Tibial nerve (tissue), 3 donors: ENCODE measurements at regions not wholly inside any gene's neighbourhood (a gene's known extent, or its start where the extent isn't known, plus 50 kb on each side); places are given as distances from the start of the nearest gene placed in this dataset.

ENCODE experiments used
- POLR2A ChIP-seq, 2 donors: fragments of 450-650 bp; IDR thresholded peaks; one replicate each; pipeline ENCODE4 v1.6.1; 2017; ENCODE audit warnings: antibody characterized with exemption in 2 of 2, mild to moderate bottlenecking in 2 of 2, moderate library complexity in 2 of 2
- TF ChIP-seq, protein P1 (sequence below), 5 experiments: fragments of 200-600 bp in 3 of 5; fragments of 450-650 bp in 2 of 5; sonication (generic) in 3 of 5; IDR thresholded peaks; one replicate each; pipeline ENCODE4 v1.5.1; 2016 to 2019; ENCODE audit warnings: antibody characterized with exemption in 5 of 5, mild to moderate bottlenecking in 3 of 5, moderate library complexity in 2 of 5

DNA sequence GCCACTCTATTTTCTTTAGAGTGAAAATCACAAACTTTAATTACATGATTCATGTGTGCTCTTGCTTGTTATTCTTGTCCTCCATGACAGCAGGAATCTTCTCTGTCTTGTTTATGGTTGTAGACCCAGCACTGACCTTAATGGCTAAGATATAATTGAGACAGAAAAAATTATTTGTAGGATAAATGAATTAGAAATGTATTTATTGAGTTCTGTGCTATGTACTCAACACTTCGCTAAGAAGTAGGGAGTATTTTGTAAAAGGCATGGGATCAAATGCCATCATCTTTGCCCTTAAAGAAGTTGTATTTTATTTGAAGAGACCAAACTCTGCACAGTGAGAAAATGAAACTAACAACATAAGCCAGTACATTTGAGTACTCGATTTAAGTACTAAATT, 71.2 kb downstream of the CBLN4 start:
- no peak for TF ChIP-seq POLR2A (IDR thresholded peaks at IDR 0.05)
- TF ChIP-seq, protein P1, sequence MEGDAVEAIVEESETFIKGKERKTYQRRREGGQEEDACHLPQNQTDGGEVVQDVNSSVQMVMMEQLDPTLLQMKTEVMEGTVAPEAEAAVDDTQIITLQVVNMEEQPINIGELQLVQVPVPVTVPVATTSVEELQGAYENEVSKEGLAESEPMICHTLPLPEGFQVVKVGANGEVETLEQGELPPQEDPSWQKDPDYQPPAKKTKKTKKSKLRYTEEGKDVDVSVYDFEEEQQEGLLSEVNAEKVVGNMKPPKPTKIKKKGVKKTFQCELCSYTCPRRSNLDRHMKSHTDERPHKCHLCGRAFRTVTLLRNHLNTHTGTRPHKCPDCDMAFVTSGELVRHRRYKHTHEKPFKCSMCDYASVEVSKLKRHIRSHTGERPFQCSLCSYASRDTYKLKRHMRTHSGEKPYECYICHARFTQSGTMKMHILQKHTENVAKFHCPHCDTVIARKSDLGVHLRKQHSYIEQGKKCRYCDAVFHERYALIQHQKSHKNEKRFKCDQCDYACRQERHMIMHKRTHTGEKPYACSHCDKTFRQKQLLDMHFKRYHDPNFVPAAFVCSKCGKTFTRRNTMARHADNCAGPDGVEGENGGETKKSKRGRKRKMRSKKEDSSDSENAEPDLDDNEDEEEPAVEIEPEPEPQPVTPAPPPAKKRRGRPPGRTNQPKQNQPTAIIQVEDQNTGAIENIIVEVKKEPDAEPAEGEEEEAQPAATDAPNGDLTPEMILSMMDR (IDR thresholded peaks at IDR 0.05), result no peak
